GM10248 (cell line): ENCODE measurements at regions not wholly inside any gene's neighbourhood (a gene's known extent, or its start where the extent isn't known, plus 50 kb on each side); places are given as distances from the start of the nearest gene placed in this dataset.

Source experiments
- CTCF ChIA-PET: fragments of 300-600 bp; sonication (Branson Sonifier 250); formaldehyde crosslinking; extraction: SDS; loops from one replicate; lab custom pipeline; 2021; ENCODE audit warnings: antibody characterized with exemption; lab: Yijun Ruan, JAX
- POLR2A ChIA-PET: fragments of 350-650 bp; sonication (Branson Sonifier 250); formaldehyde crosslinking; extraction: SDS; loops from one replicate; lab custom pipeline; 2020; ENCODE audit warnings: antibody characterized with exemption; lab: Yijun Ruan, JAX
- DNase-seq: peaks from one replicate; pipeline ENCODE4 v3.0.0; 2012; ENCODE audit errors: extremely low spot score
- CTCF ChIP-seq: IDR thresholded peaks from 2 replicates; pipeline ENCODE4 v1.5.1; 2012; ENCODE audit warnings: mild to moderate bottlenecking, low read depth; ENCODE audit errors: extremely low read depth, missing control alignments, control extremely low read depth

GRCh38 chr13:97660594-97661260 lies 226.8 kb downstream of the RAP2A start:
- no peak for TF ChIP-seq CTCF
- CTCF ChIA-PET, result interaction anchor here (0.6 kb wide), 1 partner anchor 551 kb away, joined by 5 read pairs; no protein-coding TSS in a partner anchor

GRCh38 chr13:97686594-97686993 lies 252.6 kb downstream of the RAP2A start:
- CTCF ChIA-PET, result interaction anchor here (1.0 kb wide), 1 partner anchor 12 kb away, joined by 3 read pairs; no protein-coding TSS in a partner anchor

More at GRCh38 chr13:97660594-97661260, 226.8 kb downstream of the RAP2A start:
- no peak for DNase-seq
- POLR2A ChIA-PET, result no interaction called here

DNA sequence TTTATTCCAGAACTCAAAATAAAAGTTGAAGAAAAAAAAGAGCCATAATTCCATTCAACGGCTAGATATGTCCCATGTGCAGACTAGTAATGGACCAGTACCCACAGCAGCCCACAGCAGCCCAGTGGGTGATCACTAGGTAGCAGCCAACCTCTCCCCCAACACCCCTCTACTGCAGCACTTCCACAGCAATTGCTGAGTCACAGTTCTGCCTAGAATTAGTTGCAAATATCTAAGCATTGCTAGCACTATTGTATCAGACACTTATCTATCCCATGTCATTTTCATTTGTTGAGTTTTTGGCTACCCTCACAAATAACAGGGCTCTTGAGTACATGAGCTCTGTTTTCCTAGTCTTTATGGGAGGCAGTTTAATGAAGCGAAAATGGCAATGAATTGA lies 258.7 kb downstream of the RAP2A start:
- DNase-seq, result no peak
- no peak for TF ChIP-seq CTCF
- POLR2A ChIA-PET, result no interaction called here
- CTCF ChIA-PET, result interaction anchor here (1.2 kb wide), 1 partner anchor 582 kb away, joined by 3 read pairs; no protein-coding TSS in a partner anchor

More at GRCh38 chr13:97686594-97686993, 252.6 kb downstream of the RAP2A start:
- POLR2A ChIA-PET, result no interaction called here
- no peak for DNase-seq
- no peak for TF ChIP-seq CTCF

DNA sequence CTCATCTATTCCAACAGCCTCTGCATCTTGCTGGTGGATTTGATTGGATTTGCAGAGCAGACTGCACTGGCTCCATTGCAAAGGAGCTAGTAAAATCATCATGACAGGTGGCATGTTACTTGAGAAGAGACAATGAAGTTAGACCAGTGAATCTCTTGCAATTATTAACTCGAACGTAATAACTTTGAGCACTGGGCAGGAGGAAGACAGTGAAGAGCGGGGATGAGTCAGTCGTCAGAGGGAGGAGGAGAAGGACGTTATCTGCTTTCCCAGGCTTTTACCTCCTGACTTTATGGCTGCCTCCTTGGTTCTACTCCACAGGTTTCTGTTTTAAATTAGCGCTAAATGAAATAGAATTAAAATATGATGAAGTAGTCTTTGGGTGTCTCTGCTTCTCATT lies 257.8 kb upstream of the IPO5 start:
- ChIA-PET CTCF (interaction anchor here (1.0 to 1.4 kb wide), 2 partner anchors 12 to 18 kb away, joined by 3 read pairs; no protein-coding TSS in a partner anchor), POLR2A (no interaction called here)
- no peak for TF ChIP-seq CTCF
- DNase-seq, result no peak

GRCh38 chr13:97696921-97697320 lies 256.6 kb upstream of the IPO5 start:
- POLR2A ChIA-PET, result no interaction called here
- TF ChIP-seq CTCF, result no peak
- CTCF ChIA-PET, result no interaction called here
- no peak for DNase-seq

GRCh38 chr13:97700306-97700848 lies 253.1 kb upstream of the IPO5 start:
- no peak for TF ChIP-seq CTCF
- DNase-seq, result no peak
- ChIA-PET CTCF (no interaction called here), POLR2A (no interaction called here)
